HL-60 (cell line): ENCODE measurements at regions not wholly inside any gene's neighbourhood (a gene's known extent, or its start where the extent isn't known, plus 50 kb on each side); places are given as distances from the start of the nearest gene placed in this dataset.

Source experiments
- DNase-seq, 2 experiments: peaks; one replicate each; pipeline ENCODE4 v3.0.0-alpha.2; 2010 to 2020; ENCODE audit warnings: low read depth in 1 of 2, low spot score in 1 of 2
- H3K27ac ChIP-seq: fragments of 250-450 bp; sonication (Bioruptor Pico); replicated peaks from 2 replicates; pipeline ENCODE4 v1.5.1; 2020; ENCODE audit warnings: mild to moderate bottlenecking, moderate library complexity
- H3K27me3 ChIP-seq: fragments of 250-450 bp; sonication (Bioruptor Pico); 2 replicates; pipeline ENCODE4 v1.5.1; 2021; ENCODE audit warnings: mild to moderate bottlenecking, moderate library complexity; ENCODE audit not compliant: insufficient read depth, poor library complexity, severe bottlenecking
- H3K4me3 ChIP-seq: replicated peaks from 2 replicates; pipeline ENCODE4 v1.5.1; 2011; ENCODE audit warnings: mild to moderate bottlenecking, control low read depth, low read length; ENCODE audit not compliant: insufficient read depth
- CTCF ChIP-seq: IDR thresholded peaks from one replicate; pipeline ENCODE4 v1.5.1; 2011; ENCODE audit warnings: low read length, control low read depth, inconsistent platforms; ENCODE audit not compliant: insufficient read depth
- GABPA ChIP-seq: IDR thresholded peaks from 2 replicates; pipeline ENCODE4 v1.6.1; 2012; ENCODE audit warnings: low read depth
- POLR2AphosphoS5 ChIP-seq: IDR thresholded peaks from 2 replicates; pipeline ENCODE4 v1.6.1; 2012; ENCODE audit warnings: low read depth
- REST ChIP-seq: IDR thresholded peaks from 2 replicates; pipeline ENCODE4 v1.6.1; 2012; ENCODE audit warnings: low read depth; ENCODE audit not compliant: insufficient replicate concordance
- SPI1 ChIP-seq: IDR thresholded peaks from 2 replicates; pipeline ENCODE4 v1.6.1; 2012; ENCODE audit warnings: low read depth, mild to moderate bottlenecking, borderline replicate concordance

GRCh38 chr6:125585470-125585869 is 164.0 kb upstream of the HEY2 start:
- Histone ChIP-seq H3K4me3 (no peak overlapping the region), H3K27ac (no peak overlapping the region), H3K27me3 (peaks cover 2% of the 10 kb centered on the region)
- DNase-seq, result no peak
- TF ChIP-seq GABPA (no peak), POLR2AphosphoS5 (no peak), CTCF (no peak), SPI1 (no peak), REST (no peak)

GRCh38 chr6:125586074-125586473 is 163.4 kb upstream of the HEY2 start:
- Histone ChIP-seq H3K4me3 (no peak overlapping the region), H3K27ac (no peak overlapping the region)
- TF ChIP-seq SPI1, result no peak
- TF ChIP-seq GABPA, result no peak
- TF ChIP-seq CTCF, result no peak
- TF ChIP-seq REST, result no peak
- TF ChIP-seq POLR2AphosphoS5, result no peak

GRCh38 chr6:125586605-125587004 is 162.8 kb upstream of the HEY2 start:
- Histone ChIP-seq H3K27me3 (peaks cover 2% of the 10 kb centered on the region), H3K27ac (no peak overlapping the region)
- TF ChIP-seq REST, result no peak
- no peak for TF ChIP-seq POLR2AphosphoS5
- TF ChIP-seq GABPA, result no peak
- no peak for TF ChIP-seq SPI1
- TF ChIP-seq CTCF, result no peak

More at GRCh38 chr6:125586074-125586473, 163.4 kb upstream of the HEY2 start:
- no peak for DNase-seq
- peaks cover 2% of the 10 kb centered on the region for H3K27me3 ChIP-seq

More at GRCh38 chr6:125586605-125587004, 162.8 kb upstream of the HEY2 start:
- DNase-seq, result no peak
- H3K4me3 ChIP-seq, result no peak overlapping the region
